Vagina (tissue), 2 donors: ENCODE measurements at regions not wholly inside any gene's neighbourhood (a gene's known extent, or its start where the extent isn't known, plus 50 kb on each side); places are given as distances from the start of the nearest gene placed in this dataset.
"Not testable (repeated sequence)": the region's sequence is repeated elsewhere in the genome, so short reads cannot be mapped to it uniquely, and the experiment has no call there.

Experiments used
- DNase-seq, 2 donors: peaks; one replicate each; pipeline ENCODE4 v3.0.0-alpha.2; 2017; ENCODE audit errors: extremely low spot score in 2 of 2
- H3K27ac ChIP-seq: fragments of 200-600 bp; sonication (generic); one replicate; pipeline ENCODE4 v1.5.1; 2019
- H3K27me3 ChIP-seq: fragments of 200-600 bp; sonication (generic); one replicate; pipeline ENCODE4 v1.5.1; 2019
- H3K36me3 ChIP-seq, 2 donors: fragments of 200-600 bp; sonication (generic); one replicate each; pipeline ENCODE4 v1.5.1; 2017 to 2019
- H3K4me1 ChIP-seq: fragments of 200-600 bp; sonication (generic); one replicate; pipeline ENCODE4 v1.5.1; 2019
- H3K4me3 ChIP-seq, 2 donors: fragments of 200-600 bp; sonication (generic); 1 replicate in 1 of 2; 2 replicates in 1 of 2; pipeline ENCODE4 v1.5.1; 2016 to 2019
- H3K9me3 ChIP-seq: fragments of 200-600 bp; sonication (generic); one replicate; pipeline ENCODE4 v1.5.1; 2019
- POLR2A ChIP-seq, 2 donors: fragments of 450-650 bp; IDR thresholded peaks; one replicate each; pipeline ENCODE4 v1.6.1; 2017; ENCODE audit warnings: antibody characterized with exemption in 2 of 2, mild to moderate bottlenecking in 2 of 2, moderate library complexity in 2 of 2
- POLR2AphosphoS5 ChIP-seq, 2 donors: sonication (generic); formaldehyde crosslinking; IDR thresholded peaks; one replicate each; pipeline ENCODE4 v1.9.0; 2017; ENCODE audit warnings: antibody characterized with exemption in 2 of 2, mild to moderate bottlenecking in 2 of 2, low read depth in 1 of 2; ENCODE audit not compliant: insufficient read depth in 1 of 2
- intact Hi-C: fragments of 100-400 bp; cut with DNase I; formaldehyde crosslinking; loops from one replicate; pipeline ENCODE4 v1.15.1; 2023
- TF ChIP-seq, protein P1 (sequence below), 3 experiments: fragments of 450-650 bp in 2 of 3; fragments of 200-600 bp in 1 of 3; sonication (generic) in 1 of 3; IDR thresholded peaks; one replicate each; pipeline ENCODE4 v1.5.1; 2017 to 2019; ENCODE audit warnings: antibody characterized with exemption in 3 of 3, mild to moderate bottlenecking in 2 of 3, moderate library complexity in 2 of 3

DNA sequence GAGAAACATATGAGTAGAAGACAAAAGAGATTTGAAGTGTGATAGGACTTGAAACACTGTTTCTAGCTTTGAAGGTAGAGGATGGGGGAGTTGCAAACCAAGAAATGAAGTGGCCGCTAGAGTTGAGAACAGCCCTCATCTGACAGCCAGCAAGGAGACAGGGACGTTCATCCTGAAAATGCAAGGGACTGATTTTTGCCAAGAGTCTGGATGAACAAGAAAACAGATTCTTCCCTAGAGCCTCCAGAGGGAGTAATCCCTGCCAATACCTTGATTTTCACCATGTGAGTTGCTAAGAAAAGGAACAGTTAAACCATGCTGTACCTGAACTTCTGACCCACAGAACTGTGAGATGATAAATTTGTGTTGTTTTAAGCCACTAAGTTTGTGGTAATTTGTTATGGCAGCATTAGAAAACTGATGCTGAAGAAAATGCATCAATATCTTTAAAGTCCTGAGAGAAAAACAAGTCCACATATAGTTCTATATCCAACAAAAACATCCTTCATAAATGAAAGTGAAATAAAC is 154.0 kb upstream of the ADAMTSL1 start:
- Histone ChIP-seq H3K27ac (no peak overlapping the region), H3K36me3 (no peaks in the 10 kb centered on the region), H3K27me3 (no peaks in the 10 kb centered on the region), H3K9me3 (no peaks in the 10 kb centered on the region), H3K4me3 (no peak overlapping the region), H3K4me1 (no peaks in the 10 kb centered on the region)
- no peak for DNase-seq
- intact Hi-C loops, result no loop called here
- no peak for TF ChIP-seq POLR2AphosphoS5 (IDR thresholded peaks at IDR 0.05; ENCODE audit: insufficient read depth in 1 of 2, low read depth in 1 of 2)
- no peak for TF ChIP-seq POLR2A (IDR thresholded peaks at IDR 0.05)
- TF ChIP-seq, protein P1, sequence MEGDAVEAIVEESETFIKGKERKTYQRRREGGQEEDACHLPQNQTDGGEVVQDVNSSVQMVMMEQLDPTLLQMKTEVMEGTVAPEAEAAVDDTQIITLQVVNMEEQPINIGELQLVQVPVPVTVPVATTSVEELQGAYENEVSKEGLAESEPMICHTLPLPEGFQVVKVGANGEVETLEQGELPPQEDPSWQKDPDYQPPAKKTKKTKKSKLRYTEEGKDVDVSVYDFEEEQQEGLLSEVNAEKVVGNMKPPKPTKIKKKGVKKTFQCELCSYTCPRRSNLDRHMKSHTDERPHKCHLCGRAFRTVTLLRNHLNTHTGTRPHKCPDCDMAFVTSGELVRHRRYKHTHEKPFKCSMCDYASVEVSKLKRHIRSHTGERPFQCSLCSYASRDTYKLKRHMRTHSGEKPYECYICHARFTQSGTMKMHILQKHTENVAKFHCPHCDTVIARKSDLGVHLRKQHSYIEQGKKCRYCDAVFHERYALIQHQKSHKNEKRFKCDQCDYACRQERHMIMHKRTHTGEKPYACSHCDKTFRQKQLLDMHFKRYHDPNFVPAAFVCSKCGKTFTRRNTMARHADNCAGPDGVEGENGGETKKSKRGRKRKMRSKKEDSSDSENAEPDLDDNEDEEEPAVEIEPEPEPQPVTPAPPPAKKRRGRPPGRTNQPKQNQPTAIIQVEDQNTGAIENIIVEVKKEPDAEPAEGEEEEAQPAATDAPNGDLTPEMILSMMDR (IDR thresholded peaks at IDR 0.05), result no peak

GRCh38 chr9:18324928-18325745 is 148.8 kb upstream of the ADAMTSL1 start:
- no peaks in the 10 kb centered on the region for H3K27me3 ChIP-seq
- DNase-seq, result no peak
- intact Hi-C loops, result no loop called here
- H3K27ac ChIP-seq, result no peak overlapping the region
- TF ChIP-seq, protein P1 (IDR thresholded peaks at IDR 0.05), result no peak
- TF ChIP-seq POLR2A (IDR thresholded peaks at IDR 0.05) (no peak), POLR2AphosphoS5 (IDR thresholded peaks at IDR 0.05; ENCODE audit: insufficient read depth in 1 of 2, low read depth in 1 of 2) (no peak)
- H3K36me3 ChIP-seq, result no peaks in the 10 kb centered on the region
- no peaks in the 10 kb centered on the region for H3K4me1 ChIP-seq
- H3K4me3 ChIP-seq, result no peak overlapping the region
- H3K9me3 ChIP-seq, result no peaks in the 10 kb centered on the region

- H3K4me3 ChIP-seq, H3K27me3 ChIP-seq, H3K27ac ChIP-seq, intact Hi-C loops, DNase-seq, H3K9me3 ChIP-seq, H3K36me3 ChIP-seq, H3K4me1 ChIP-seq: not testable (repeated sequence)
Measured at GRCh38 chr9:18325746-18326011, 148.3 kb upstream of the ADAMTSL1 start.

DNA sequence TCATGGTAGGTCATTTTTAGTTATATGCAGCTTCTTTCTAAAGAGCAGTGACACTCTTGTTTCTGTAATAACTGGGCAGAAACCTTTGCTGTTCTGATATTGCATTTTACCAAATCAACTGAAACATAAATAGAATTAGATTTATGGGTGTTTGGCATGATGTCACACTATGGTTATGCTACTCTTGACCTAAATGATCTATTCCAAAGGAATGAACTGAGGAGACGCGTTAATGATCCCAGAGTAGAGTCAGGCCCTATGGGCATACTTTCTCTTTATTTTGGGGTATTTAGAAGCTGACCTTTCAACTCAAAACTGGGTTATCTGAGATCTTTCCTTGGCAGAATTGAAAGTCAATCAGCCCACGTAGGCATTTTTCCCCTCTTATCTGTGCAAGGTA is 146.8 kb upstream of the ADAMTSL1 start:
- intact Hi-C loops, result no loop called here
- no peaks in the 10 kb centered on the region for H3K27me3 ChIP-seq
- no peak overlapping the region for H3K4me3 ChIP-seq
- DNase-seq, result no peak
- H3K9me3 ChIP-seq, result no peaks in the 10 kb centered on the region
- H3K36me3 ChIP-seq, result no peaks in the 10 kb centered on the region
- no peak overlapping the region for H3K27ac ChIP-seq
- H3K4me1 ChIP-seq, result no peaks in the 10 kb centered on the region
- TF ChIP-seq, protein P1 (IDR thresholded peaks at IDR 0.05), result no peak
- TF ChIP-seq POLR2A (IDR thresholded peaks at IDR 0.05) (no peak), POLR2AphosphoS5 (IDR thresholded peaks at IDR 0.05; ENCODE audit: insufficient read depth in 1 of 2, low read depth in 1 of 2) (no peak)

DNA sequence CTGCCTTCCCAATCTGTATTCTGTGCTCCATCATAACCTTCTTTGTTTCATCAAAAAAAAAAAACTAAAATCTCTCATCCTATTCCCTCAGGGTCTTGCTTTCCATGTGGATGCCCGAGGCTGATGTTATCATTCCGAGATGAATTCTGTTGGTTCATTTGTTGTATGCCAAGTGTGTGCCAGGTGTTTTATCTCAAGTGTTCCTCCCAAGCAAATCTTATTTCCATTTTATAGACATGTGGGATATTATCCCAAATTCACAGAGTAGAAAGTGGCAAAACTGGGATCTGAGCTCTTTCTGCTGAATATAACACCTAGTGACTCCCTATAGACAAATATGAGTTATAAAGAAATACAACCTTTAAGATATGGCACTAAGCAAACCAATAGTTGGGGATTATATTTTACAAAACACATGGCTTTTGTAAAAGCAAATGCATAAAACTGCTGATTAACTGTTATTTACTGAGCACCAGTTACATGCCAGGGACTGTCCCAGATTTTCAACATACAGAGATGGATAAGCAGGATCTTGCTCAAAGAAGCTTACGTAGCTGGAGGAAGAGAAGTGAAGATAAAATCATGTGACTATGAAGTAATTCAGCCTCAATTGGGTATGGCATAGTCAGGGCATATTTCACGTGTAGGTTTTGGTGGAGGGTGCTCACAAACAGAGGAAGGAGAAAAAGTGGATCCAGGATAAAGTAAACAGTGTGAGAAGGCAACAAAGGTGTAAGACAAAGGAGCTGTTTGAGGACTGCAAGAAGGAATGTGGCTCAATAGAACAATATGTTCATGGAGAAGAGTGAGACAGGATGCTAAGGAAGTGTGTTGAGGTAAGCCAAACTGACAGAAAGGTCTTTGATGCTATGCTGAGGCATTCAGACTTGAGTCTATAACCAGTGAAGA is 143.3 kb upstream of the ADAMTSL1 start:
- intact Hi-C loops, result no loop called here
- Histone ChIP-seq H3K9me3 (no peaks in the 10 kb centered on the region), H3K27ac (no peak overlapping the region), H3K4me3 (no peak overlapping the region), H3K27me3 (no peaks in the 10 kb centered on the region), H3K4me1 (no peaks in the 10 kb centered on the region), H3K36me3 (no peaks in the 10 kb centered on the region)
- no peak for DNase-seq
- TF ChIP-seq POLR2A (IDR thresholded peaks at IDR 0.05), result no peak
- no peak for TF ChIP-seq POLR2AphosphoS5 (IDR thresholded peaks at IDR 0.05; ENCODE audit: insufficient read depth in 1 of 2, low read depth in 1 of 2)
- TF ChIP-seq, protein P1 (IDR thresholded peaks at IDR 0.05), result no peak
